ENCODE measurements at regions not wholly inside any gene's neighbourhood (a gene's known extent, or its start where the extent isn't known, plus 50 kb on each side); places are given as distances from the start of the nearest gene placed in this dataset.

- DNase-seq, result no peak
These were observed 315.8 kb downstream of the SH3GL2 start for GRCh38 chr9:17894501-17895160.

DNA sequence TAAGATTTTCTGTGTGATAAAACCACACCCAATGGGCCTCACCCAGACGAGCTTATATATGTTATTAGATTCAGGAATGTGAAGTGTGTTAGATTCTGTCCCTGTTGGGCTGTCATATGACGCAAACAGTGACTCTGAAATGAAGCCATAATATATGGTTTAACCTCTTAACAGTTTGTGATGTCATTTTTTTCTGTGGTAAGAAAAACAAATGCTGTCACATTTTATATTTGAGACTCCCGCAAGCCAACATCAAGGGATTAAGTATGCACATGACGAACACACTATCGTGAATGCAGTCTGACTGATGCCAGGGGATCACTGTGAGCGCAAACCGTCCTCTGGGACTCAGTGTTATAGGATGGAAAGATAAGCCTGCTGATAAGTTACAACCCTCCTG, 321.7 kb downstream of the SH3GL2 start:
- DNase-seq, result no peak

- no peak for DNase-seq
These were observed 326.5 kb downstream of the SH3GL2 start for GRCh38 chr9:17905366-17905765.

- no peak for DNase-seq
These were observed 326.9 kb downstream of the SH3GL2 start for GRCh38 chr9:17905781-17906175.

DNA sequence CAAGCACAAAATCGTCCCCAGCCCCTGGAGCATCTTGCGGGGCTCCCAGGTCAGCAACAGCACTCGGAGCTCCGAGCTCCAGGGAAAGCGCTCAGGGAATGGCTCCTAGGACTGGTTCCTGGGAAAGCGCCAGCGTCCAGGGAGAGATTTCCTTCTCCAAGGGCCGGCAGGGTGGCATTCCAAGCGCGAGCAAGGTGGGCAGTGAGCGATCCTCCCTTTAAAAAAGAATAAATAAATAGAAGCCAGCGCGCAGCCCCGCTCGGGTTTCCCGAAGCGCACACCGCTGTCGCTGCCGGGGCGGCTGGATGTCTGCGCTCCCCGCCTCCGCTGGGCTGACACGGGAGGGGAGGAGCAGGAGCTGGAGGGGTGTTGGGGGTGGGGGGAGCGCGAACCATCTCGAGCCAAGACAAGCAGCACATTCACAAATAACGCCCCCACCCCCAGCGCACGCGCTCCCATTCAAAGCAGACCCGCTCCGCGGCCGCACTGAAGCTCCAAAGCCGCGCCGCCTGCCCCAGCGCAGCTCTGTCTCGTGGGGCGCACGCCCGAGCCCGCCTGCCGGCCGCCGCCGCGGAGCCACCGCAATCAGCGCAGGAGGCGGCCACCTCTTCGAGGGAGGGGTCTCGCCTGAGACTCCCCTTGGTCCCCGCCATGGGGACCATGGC, 327.4 kb downstream of the SH3GL2 start:
- no peak for DNase-seq

GRCh38 chr9:17906841-17907778, 328.2 kb downstream of the SH3GL2 start:
- no peak for DNase-seq

DNA sequence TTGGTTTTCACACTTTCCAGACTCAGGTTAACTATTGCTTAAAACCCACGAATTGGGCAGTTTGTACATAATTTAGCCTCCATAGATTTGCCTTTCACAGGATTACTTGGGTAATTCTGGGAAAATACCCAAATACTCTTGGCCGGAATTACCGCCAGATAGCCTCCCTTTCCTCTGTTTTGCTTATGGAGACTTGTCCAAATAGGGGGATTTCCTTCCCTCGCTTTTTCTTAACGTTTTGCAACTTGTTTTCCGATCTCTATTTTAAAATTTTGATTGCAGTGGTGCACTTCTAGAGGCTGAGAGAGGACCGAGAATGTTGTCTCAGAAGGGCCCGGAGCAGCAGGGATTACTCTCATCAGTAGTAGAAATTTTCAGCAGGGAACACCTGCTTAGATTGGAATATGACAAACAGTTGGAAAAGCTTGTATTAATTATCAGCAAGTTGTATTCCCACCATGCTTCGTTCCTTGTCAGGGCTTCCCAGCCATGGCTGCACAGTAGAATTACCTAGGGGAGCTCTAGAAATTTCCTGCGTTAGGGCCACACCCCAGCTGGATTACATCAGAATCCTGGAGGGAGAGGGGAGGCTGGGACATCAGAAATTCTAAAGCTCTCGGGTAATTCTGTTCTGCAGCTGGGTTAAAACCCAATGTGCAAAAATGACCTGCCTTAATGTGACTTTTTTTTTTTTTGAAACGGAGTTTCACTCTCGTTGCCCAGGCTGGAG, 329.1 kb downstream of the SH3GL2 start:
- no peak for DNase-seq

- DNase-seq, result no peak
These were observed 347.4 kb downstream of the SH3GL2 start for GRCh38 chr9:17926246-17926645.

DNA sequence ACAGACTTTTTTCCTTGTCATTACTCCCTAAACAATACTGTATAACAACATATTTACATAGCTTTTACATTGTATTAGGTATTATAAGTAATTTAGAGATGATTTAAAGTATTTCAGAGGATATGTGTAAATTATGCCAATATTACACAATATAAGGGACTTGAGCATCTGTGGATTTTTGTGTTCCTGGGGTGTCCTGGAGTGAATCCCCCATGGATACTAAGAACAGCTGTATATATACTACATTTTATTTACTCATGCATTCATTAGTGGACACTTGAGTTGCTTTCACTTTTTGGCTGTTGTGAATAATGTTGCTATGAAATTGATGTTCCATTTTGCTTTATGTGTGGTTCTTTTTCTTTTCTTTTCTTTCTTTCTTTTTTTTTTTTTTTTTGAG, 348.8 kb downstream of the SH3GL2 start:
- DNase-seq, result no peak

DNA sequence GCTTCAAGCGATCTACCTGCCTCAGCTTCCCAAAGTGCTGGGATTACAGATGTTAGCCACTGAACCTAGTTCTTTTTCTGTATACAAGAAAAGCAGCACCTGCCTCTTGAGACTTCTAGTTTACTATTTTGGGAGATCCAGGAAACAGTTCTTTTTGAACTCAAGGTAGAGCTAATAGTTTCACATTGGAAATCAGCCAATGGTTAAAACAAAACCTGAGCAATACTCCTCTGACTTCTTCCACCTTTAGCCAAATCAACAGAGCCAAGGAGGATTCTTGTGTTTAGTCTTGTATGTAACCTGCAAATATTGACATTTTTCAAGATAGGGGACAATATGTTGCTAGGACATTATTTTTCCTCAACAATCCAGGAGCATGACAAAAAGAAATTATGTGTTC, 349.4 kb downstream of the SH3GL2 start:
- no peak for DNase-seq

DNA sequence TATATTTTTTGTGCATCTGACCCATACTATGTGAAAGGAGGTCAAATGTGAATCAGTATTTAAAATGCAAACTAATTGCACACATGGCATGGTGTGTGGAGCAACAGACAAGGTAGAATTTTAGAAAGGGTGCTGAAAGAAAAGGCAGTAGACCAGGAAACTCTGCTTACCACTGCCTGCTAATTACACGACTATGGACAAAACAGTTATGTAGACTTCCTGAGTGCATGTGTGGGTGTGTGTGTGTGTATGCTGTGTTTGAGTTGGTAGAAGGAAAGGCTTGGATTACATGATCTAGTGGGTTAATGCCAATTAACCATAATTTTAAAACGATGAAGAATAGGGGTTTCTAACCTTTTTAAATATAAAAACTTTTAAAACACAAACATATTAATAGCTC, 349.9 kb downstream of the SH3GL2 start:
- DNase-seq, result no peak

DNA sequence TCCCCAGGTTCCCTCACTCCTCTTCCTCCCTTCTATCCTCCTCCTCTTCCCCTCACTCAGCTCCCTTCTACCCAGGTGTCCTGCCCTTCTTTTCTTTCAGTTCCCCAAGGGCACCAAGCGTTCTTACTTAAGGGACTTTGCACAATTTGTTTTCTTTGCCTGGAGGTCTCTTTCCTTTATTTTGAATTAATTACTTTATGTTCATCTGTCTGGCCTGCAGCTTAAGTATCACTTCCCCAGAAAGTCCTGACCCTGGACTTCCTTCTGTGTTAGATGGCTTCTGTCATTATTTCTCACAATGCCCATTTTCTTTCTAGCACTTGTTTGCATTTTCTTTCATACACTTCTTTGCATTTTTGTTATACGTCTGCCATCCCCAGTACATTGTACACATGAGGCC, 350.6 kb downstream of the SH3GL2 start:
- DNase-seq, result no peak

GRCh38 chr9:17930071-17930470, 351.2 kb downstream of the SH3GL2 start:
- DNase-seq, result no peak

DNA sequence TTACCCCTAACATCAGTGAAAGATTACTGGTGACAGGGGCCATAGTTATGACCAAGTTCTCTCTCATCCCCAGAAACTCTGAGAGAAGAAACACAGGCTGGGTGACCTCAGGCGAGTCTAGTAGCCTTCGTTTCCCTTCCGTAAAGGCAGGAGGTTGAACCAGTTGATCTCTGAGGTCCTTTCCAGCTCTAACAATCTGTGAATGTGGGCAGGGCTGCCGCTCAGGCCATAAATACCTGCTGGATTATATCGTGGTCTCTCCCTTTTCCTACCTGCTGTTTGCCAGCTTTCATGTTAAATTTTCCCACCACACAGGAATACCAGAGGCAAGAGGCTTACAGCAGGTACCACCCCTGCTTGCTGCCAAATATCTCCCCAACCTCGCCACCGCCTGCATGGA, 357.5 kb downstream of the SH3GL2 start:
- no peak for DNase-seq

DNA sequence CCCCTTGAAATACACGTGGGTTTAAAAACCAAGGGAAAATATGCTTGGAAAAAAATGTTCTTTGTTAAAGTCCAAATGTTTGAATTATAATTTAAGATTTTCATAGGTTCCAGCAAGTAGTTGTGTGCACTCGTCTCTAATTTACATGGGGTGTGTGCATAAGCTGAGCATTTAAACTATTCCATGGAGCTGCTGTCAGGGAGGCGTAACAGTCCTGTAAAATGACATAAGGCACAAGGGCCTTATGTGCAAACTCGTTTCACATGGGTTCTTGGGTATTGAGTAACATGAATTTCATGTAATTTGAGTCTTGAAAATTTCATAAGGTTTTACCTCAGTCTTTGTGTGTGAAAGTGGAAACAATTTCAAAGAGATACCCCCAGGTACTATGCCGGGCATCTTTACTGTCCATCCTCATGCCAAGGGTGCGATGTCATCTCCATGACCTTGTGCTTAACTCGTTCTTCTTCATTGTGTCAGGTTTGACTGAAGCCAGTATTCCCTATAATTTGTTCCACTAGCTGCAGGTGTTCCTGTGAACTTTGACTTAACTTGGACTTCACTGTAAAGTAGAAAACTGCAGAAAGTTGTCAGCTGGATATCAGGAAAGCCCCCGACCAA, 359.3 kb downstream of the SH3GL2 start:
- no peak for DNase-seq

DNA sequence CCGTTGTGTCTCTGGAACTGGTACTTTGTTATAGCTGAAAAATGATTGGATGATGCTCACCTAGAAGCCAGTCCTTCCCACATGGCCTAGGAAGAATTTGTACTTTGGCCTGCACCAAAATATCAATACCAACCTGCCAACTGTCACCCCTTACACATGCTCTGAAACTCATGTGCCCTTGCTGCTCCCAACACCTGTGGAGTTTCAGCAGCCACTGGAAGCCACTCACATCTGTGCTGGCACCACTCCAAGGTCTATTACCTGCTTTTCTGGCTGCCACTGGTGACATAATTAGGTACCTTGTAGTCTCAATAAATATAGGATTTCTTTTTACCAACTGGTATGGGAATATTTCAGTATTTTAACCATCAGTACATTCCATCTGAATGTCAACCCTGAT, 363.6 kb downstream of the SH3GL2 start:
- no peak for DNase-seq

GRCh38 chr9:17955409-17955808, 376.5 kb downstream of the SH3GL2 start:
- no peak for DNase-seq

DNA sequence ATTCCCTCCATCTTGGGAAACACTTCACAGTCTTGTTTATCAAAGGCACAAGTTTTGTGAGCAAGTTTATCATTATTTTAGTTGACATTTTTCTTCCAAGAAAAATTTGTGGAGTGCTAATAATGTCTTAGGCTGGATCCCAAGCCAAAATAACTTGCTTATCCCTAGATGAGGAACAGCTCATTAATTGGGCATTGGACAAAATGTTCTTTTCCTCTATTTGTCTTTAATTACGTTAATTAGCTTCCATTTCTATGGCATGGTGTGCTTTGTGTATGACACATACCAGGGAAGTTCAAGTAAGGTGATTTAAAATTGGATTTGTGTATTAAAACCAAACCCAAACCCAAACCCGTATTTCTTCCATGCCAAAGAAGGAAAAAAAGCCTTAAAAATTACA, 379.5 kb downstream of the SH3GL2 start:
- DNase-seq, result no peak

GRCh38 chr9:17962747-17963146, 383.9 kb downstream of the SH3GL2 start:
- DNase-seq, result no peak

DNA sequence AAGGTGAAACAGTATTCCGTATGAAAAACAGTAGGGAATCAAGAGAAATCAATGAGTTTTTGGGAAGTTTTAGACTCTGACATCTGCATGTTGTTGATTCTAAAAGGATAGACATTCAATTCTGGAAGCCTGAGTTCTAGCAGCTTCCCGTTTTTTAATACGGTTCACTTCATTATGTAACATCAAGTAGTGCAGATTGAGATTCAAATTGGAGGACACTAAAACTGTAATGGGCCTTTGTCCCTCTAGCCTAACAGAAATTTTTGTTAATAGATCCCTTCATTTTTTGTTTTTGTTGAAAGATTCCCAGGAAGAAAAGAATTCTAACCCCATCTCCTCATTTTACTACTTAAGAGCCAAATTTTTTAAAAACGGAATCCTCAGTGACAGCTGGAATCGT, 384.6 kb downstream of the SH3GL2 start:
- DNase-seq, result no peak

DNA sequence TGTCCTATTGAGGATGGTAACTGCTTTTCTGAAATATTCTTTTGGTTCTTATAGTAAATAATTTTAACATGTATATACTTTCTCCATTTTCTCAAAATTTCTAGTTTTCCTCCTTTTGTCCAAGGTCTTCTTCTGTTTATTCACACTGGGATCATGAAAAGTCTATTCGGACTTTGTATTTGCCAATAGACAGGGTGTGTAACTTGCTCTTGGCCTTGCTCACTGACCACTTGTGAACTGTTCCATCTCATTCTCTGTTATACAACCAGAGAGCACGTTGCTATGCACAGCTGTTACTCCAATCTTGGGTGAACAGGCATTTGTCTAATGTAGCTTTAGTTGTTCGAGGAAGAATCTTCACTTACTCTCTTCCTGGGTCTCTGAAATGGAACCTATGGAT, 388.9 kb downstream of the SH3GL2 start:
- DNase-seq, result no peak

GRCh38 chr9:17969232-17969631, 390.4 kb downstream of the SH3GL2 start:
- no peak for DNase-seq

DNA sequence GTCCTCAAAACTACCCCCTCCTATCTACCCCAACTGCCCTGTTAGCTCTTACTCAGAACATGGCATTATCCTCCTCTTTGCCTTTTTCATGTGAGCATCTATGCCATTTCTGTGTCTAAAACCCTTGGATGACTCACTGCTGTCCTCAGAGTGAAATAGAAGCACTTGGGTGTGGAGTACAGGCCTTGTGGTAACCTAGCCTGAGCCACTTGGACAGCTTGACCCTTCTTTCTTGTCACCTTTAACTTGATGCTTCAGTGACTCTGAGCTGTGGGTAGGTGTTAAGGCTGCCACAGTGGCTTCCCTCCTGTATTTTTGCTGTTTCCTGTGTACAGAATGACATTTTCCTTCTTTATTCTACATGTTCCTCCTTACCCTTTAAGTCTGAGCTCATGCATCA, 391.4 kb downstream of the SH3GL2 start:
- DNase-seq, result no peak

All from CD4-positive, alpha-beta T cell treated with Interferon gamma for 1 hour (primary cell).